ENCODE measurements at regions not wholly inside any gene's neighbourhood (a gene's known extent, or its start where the extent isn't known, plus 50 kb on each side); places are given as distances from the start of the nearest gene placed in this dataset.

DNA sequence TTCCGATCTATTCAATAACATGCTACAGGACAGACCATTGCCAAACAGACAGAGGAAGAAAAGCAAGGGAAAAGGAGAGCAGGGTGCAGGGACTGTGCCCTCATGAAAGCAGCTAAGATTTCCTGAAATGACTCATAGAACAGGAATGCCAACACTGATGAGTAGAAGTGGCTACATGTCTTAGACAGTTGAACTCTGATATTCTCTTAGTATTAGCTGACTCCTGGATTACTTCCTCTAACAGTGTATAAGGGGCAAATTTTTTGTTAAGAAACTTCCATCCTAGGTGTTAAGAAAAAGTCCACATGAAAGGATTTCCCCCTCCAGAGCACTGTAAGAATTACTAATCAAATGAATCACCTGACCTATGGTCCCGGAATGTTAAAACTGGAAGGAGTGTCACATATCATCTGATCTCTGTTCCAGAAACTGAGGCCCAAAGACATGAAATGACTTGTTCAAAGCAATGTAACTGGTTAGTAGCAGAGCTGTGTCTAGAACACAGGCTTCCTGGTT is 224.9 kb downstream of the IBTK start:
- Mint-ChIP-seq H3K36me3 (no peaks in the 10 kb centered on the region), H3K27me3 (ENCODE audit: low read depth) (no peaks in the 10 kb centered on the region), H3K4me1 (no peaks in the 10 kb centered on the region), H3K27ac (no peak overlapping the region), H3K4me3 (no peak overlapping the region), H3K9me3 (no peaks in the 10 kb centered on the region)
- no peak for DNase-seq (ENCODE audit: low spot score in 2 of 2, unreplicated experiment in 2 of 2)
- TF ChIP-seq, protein P1, sequence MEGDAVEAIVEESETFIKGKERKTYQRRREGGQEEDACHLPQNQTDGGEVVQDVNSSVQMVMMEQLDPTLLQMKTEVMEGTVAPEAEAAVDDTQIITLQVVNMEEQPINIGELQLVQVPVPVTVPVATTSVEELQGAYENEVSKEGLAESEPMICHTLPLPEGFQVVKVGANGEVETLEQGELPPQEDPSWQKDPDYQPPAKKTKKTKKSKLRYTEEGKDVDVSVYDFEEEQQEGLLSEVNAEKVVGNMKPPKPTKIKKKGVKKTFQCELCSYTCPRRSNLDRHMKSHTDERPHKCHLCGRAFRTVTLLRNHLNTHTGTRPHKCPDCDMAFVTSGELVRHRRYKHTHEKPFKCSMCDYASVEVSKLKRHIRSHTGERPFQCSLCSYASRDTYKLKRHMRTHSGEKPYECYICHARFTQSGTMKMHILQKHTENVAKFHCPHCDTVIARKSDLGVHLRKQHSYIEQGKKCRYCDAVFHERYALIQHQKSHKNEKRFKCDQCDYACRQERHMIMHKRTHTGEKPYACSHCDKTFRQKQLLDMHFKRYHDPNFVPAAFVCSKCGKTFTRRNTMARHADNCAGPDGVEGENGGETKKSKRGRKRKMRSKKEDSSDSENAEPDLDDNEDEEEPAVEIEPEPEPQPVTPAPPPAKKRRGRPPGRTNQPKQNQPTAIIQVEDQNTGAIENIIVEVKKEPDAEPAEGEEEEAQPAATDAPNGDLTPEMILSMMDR (IDR thresholded peaks at IDR 0.05; ENCODE audit: unreplicated experiment), result no peak

DNA sequence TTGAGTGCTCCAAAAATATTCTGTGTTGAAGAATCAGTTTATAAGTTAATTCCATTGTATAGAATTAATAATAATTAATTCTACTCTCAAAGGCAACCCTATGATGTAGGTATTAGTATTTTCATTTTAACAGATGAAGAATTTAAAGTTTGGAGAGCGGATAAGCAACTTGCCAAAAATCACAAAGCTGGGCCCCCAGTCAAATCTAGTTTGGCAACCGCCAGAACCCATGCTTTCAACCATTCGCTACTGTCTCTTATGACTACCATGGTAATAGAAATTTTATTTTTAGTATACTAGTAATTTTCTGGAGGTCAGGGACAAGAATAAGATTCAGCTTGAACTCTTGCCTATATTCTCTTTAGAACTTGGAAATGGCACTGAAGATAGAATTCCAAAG is 229.8 kb downstream of the IBTK start:
- no peak for DNase-seq (ENCODE audit: low spot score in 2 of 2, unreplicated experiment in 2 of 2)
- H3K4me3 Mint-ChIP-seq, result no peak overlapping the region
- H3K36me3 Mint-ChIP-seq, result no peaks in the 10 kb centered on the region
- TF ChIP-seq, protein P1 (IDR thresholded peaks at IDR 0.05; ENCODE audit: unreplicated experiment), result no peak
- no peak overlapping the region for H3K27ac Mint-ChIP-seq
- no peaks in the 10 kb centered on the region for H3K9me3 Mint-ChIP-seq
- no peaks in the 10 kb centered on the region for H3K27me3 Mint-ChIP-seq (ENCODE audit: low read depth)
- no peaks in the 10 kb centered on the region for H3K4me1 Mint-ChIP-seq

DNA sequence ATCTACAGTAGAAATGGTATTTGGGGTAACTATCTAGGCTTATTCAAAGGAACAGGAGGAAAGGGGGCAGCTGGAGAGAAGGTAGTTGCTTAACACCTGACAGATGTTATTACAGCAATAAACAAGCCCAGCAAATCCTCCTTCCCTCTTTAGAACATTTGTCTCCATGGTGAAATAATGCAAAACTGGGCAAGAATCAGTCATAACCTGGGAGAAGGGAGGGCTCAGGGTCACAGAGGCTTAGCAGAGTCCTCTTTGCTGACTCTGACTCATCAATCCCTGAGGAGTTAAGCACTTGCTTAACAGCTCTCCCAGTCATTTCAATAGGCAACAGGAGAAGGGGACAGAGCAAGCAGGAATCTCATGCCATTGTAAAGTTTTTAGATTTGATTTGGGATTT is 230.3 kb downstream of the IBTK start:
- Mint-ChIP-seq H3K27me3 (ENCODE audit: low read depth) (no peaks in the 10 kb centered on the region), H3K9me3 (no peaks in the 10 kb centered on the region), H3K4me1 (no peaks in the 10 kb centered on the region), H3K4me3 (no peak overlapping the region), H3K27ac (no peak overlapping the region), H3K36me3 (no peaks in the 10 kb centered on the region)
- DNase-seq (ENCODE audit: low spot score in 2 of 2, unreplicated experiment in 2 of 2), result no peak
- TF ChIP-seq, protein P1 (IDR thresholded peaks at IDR 0.05; ENCODE audit: unreplicated experiment), result no peak

DNA sequence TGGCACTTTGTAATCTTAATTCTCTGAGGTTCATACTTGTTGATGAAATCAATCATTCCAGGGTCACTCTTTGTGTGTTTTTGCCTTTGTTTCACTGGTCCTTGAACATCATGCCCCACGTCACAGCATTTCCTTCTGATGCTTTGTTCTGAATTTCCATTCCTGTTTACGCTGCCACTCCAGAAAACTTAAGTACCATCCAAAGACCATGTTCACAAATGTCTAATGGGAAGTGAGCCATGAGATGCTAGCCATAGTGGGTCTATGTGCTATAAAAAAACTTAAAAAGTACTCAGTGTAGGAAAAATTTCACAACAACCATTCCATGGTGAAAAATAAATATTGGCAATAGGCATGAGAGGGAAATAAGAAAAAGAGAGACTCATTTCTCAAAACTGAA is 232.0 kb downstream of the IBTK start:
- H3K4me3 Mint-ChIP-seq, result no peak overlapping the region
- TF ChIP-seq, protein P1 (IDR thresholded peaks at IDR 0.05; ENCODE audit: unreplicated experiment), result no peak
- H3K27me3 Mint-ChIP-seq (ENCODE audit: low read depth), result no peaks in the 10 kb centered on the region
- H3K27ac Mint-ChIP-seq, result no peak overlapping the region
- H3K4me1 Mint-ChIP-seq, result no peaks in the 10 kb centered on the region
- DNase-seq (ENCODE audit: low spot score in 2 of 2, unreplicated experiment in 2 of 2), result no peak
- peaks cover 2% of the 10 kb centered on the region for H3K36me3 Mint-ChIP-seq
- H3K9me3 Mint-ChIP-seq, result peaks cover 11% of the 10 kb centered on the region

DNA sequence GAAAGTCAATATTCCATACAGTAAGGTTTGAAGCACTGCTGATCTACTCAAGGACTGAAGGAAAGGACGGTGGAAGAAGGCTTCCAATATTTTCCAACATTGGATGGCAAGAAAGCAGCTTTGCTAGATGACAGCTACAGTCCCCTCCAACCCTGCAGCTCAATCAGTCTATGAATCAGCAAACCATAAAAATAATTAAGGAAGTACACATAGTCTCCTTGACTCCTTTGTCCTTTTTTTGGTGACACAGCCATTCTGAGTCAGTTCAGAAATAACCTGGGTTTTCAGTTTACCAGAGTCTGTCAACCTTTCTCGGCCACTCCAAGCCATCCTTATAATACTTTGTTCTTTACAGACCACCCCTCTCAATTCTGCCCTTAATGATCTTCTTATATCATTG is 232.5 kb downstream of the IBTK start:
- H3K4me3 Mint-ChIP-seq, result no peak overlapping the region
- H3K27ac Mint-ChIP-seq, result no peak overlapping the region
- H3K9me3 Mint-ChIP-seq, result peaks cover 16% of the 10 kb centered on the region
- H3K27me3 Mint-ChIP-seq (ENCODE audit: low read depth), result no peaks in the 10 kb centered on the region
- TF ChIP-seq, protein P1 (IDR thresholded peaks at IDR 0.05; ENCODE audit: unreplicated experiment), result no peak
- H3K36me3 Mint-ChIP-seq, result peaks cover 7% of the 10 kb centered on the region
- H3K4me1 Mint-ChIP-seq, result no peaks in the 10 kb centered on the region
- no peak for DNase-seq (ENCODE audit: low spot score in 2 of 2, unreplicated experiment in 2 of 2)

All from mesothelial cell of epicardium (in vitro differentiated cells).